ENCODE measurements at regions not wholly inside any gene's neighbourhood (a gene's known extent, or its start where the extent isn't known, plus 50 kb on each side); places are given as distances from the start of the nearest gene placed in this dataset.

DNA sequence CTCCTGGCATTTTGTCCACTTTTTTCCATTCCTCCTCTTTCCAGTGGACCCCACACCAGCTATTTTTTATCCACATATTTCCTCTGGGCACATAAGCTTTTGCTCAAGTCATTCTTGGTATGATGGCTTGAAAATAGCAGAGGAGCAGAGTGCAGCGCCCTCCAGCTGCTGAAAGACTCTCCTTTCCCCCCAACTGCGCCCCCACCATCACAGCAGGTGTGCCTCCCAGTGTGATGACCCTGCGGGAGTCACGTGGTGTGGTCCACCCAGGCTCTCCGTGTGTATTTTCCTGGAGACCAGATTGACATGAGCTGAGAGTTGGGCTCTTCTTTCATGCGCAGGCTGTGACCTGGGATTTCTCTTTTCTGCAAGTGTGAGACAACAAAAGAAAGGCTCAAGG is 1241.6 kb downstream of the TBC1D22A start:
- in situ Hi-C loops (cut with HindIII; ENCODE audit: low pct_unique_long_range_greater_than_20kb, low sequenced_read_pairs), result no loop called here
- DNase-seq (ENCODE audit: low read depth, low spot score), result no peak

DNA sequence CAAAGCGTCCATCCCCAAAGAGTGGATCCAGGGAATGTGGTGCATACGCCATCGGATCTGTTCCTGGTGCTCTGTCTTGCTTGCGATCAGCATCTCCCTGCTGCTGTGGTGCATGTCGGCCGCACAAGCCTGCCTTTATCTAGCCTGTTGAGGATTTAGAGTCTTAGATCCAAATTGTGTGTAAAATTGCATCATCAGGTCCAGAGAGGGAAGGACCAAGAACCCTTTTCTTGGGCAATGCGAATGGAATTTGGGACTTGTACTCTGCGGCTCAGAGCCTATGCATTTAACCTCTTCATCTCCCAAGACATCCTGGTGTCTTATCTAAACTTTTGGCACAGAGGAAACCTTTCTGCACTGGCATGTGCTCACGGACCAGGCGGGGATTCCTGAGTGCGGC is 1238.7 kb downstream of the TBC1D22A start:
- no peak for DNase-seq (ENCODE audit: low read depth, low spot score)
- in situ Hi-C loops (cut with HindIII; ENCODE audit: low pct_unique_long_range_greater_than_20kb, low sequenced_read_pairs), result no loop called here

DNA sequence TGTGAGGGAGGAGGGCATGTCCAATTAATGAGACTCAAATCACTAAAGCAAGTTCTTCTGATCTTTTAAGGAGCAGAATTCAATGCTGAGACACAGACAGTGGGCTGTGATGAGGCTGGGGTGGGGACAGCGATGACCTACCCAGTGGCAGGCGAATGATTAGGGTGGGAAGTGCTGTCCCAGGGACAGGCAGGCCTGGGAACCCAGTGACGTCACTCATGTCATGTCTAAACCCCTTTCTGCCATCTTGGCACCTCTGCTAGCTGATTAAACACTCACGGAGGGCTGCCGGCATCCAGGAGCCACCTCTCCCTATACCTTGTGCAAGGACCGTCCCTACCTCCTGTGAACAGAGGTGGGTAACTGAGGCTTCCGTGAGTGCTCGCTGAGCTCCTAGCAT is 1235.2 kb downstream of the TBC1D22A start:
- in situ Hi-C loops (cut with HindIII; ENCODE audit: low pct_unique_long_range_greater_than_20kb, low sequenced_read_pairs), result no loop called here
- DNase-seq (ENCODE audit: low read depth, low spot score), result no peak

DNA sequence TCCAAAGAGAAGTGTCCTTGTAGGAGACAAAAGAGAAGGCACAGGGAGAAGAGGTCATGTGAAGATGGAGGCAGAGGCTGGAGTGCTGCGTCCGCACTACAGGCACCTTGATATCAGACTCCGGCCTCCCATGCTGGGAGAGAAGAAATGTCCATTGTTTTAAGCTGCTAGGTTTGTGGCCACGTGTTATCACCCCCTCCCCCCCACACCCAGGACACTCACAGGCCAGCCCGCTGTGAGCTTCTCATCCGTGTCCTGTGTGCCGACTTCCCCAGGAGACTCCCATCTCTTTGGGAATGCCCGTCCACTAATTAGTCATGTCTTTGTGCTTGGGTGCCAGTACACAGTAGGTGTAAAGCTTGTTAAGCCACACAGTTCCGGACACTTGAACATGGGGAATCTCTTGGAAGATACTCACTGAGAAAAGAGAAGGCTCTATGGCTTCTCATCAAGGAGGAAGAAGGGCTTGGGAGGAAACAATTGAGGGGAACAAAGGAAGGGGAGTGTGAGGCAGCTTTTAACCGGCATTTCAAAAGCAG is 1234.7 kb downstream of the TBC1D22A start:
- in situ Hi-C loops (cut with HindIII; ENCODE audit: low pct_unique_long_range_greater_than_20kb, low sequenced_read_pairs), result no loop called here
- no peak for DNase-seq (ENCODE audit: low read depth, low spot score)

DNA sequence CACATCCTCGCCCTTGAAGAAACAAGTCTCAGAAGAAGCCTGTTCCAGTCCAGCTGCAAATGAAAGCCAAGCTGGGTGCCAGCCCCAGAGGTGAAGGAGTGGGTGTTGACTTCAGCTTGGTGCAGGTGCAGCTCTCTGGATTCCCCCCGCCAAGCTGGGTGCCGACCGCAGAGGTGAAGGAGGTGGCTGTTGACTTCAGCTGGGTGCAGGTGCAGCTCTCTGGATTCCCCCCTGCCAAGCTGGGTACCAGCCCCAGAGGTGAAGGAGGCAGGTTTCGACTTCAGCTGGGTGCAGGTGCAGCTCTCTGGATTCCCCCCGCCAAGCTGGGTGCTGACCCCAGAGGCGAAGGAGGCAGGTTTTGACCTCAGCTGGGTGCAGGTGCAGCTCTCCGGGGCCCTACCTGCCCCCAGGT is 1234.0 kb downstream of the TBC1D22A start:
- in situ Hi-C loops (cut with HindIII; ENCODE audit: low pct_unique_long_range_greater_than_20kb, low sequenced_read_pairs), result no loop called here
- no peak for DNase-seq (ENCODE audit: low read depth, low spot score)

DNA sequence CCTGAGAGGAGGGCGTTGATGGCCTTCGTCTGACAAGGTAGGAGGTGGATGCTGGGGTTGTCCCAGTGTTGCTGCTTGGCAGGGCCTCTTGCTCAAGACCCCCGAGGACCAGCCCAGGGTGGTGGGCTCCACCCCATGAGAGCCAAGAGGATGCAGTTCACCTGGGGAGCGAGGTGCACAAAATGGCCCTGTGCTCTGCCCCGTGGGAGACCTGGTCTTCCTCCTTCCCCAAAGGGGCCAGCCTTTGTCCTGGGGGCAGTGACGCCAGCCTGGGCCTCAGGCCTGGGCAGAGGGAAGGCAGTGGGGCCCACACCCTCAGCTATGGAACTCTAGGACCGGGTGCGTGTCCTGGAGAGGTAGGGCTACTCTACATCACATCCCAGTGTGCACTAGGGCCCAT is 1233.3 kb downstream of the TBC1D22A start:
- no peak for DNase-seq (ENCODE audit: low read depth, low spot score)
- in situ Hi-C loops (cut with HindIII; ENCODE audit: low pct_unique_long_range_greater_than_20kb, low sequenced_read_pairs), result no loop called here

DNA sequence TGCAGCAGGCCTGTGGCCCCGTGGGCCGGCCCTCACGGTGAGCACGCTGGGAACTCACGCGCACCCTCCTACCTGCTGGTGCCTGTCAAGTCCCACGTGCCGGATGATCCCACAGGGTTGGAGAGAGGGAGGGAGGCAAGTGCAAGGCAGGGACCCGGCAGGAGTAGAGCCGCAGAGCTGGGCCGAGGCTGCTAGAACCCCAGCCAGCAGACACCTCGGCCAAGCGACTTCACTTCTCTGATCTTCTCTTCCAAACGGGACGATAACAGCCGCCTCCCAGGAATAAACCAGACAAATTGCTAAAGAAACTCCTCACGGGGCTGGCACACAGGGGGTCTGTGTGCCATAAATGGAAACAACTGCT is 1232.8 kb downstream of the TBC1D22A start:
- in situ Hi-C loops (cut with HindIII; ENCODE audit: low pct_unique_long_range_greater_than_20kb, low sequenced_read_pairs), result no loop called here
- DNase-seq (ENCODE audit: low read depth, low spot score), result no peak

DNA sequence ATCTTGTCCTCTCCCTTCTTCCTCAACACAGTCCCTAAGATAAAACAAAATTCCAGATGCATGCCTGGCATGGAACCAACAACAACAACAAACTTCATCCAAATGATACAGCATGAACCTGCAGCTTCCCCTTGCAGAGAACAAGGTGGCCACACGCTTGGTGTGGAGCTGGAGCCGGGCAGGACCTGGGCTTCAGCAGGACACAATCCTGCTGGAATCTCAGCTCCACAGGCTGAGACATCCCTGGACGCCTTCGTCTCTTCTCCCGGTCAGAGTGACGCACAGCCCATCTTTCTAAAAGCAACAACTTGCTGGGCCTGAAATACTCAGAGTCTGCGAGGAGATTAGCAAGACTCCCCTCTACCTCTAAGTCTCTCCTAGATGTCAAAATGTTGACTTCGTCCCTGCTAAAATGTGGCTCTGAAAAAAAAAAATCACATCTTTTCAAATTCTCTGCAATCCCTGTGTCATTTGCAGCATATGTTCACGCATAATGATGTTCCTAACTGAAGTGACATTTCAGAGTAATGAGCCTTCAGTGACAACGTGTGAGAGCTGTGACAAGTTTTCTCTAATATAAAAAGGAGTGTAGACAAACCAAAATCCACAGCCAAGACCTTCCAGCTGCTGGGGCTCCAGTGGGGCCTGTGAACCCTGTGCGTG is 1232.3 kb downstream of the TBC1D22A start:
- no peak for DNase-seq (ENCODE audit: low read depth, low spot score)
- in situ Hi-C loops (cut with HindIII; ENCODE audit: low pct_unique_long_range_greater_than_20kb, low sequenced_read_pairs), result no loop called here

DNA sequence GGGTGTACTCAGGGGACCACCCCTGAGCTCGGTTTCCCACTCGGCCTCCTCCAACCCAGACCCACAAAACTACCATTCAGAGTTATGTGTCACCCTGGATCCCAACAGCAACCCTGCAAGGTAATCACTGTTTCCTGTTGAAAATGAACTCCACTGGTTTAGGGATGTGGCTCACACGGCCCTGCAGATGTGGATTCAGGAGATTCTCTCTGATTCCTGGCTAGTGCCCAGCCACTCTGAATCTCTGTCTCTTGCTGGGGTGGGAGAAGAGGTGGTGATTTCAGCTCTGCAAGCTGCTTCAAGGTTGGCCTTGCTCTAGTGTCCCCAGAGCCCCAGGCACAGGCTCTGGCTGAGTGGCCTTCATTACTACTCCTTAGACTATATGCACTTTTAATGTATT is 1231.6 kb downstream of the TBC1D22A start:
- in situ Hi-C loops (cut with HindIII; ENCODE audit: low pct_unique_long_range_greater_than_20kb, low sequenced_read_pairs), result no loop called here
- no peak for DNase-seq (ENCODE audit: low read depth, low spot score)

DNA sequence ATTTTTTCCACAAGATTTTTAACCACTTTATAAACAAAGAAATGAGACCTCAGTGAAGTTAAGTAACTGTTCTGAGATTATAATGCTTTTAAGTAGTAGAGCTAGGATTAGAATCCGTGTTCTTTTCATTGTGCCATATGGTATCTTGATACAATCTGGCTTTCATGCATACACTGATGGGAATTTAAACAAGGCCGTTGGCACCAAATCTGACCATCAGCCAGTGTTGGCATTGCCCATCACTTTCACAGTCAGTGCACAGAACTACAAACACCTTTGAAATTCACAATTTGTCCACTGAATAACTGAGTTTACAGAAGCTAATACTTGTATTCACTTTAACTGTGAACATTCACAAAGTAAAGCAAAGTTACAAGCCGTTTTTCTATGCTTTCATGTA is 1228.0 kb downstream of the TBC1D22A start:
- in situ Hi-C loops (cut with HindIII; ENCODE audit: low pct_unique_long_range_greater_than_20kb, low sequenced_read_pairs), result no loop called here
- DNase-seq (ENCODE audit: low read depth, low spot score), result no peak

DNA sequence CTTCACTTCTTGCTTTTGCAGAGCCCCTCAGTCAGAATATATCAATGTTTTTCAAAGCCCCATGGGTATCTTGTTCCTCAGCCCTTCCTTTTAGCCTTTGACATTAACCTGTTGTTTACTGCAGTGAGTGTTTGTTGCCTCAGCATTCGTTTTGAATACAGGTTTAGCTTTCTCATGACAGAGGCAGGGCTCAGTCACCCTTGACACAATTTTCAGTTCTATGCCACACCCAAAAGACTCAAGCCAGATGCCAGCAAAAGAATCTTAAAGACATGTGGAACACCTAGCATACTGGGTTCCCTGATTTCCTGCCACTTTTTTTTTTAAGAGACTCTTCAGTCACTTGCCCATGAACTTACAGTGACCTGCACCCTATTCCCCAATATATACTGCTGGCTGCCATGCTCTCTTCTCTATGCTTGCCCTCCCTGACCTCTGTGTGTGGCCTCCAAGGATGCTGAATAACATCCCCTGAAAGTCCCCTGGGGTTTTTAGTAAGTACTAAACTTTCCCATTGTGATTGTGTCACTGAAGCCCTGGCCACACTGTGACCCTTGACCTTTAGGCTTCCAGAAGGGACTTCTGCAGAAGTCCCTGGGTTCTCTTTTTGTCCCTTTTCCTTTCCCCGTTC is 1225.5 kb downstream of the TBC1D22A start:
- no peak for DNase-seq (ENCODE audit: low read depth, low spot score)
- in situ Hi-C loops (cut with HindIII; ENCODE audit: low pct_unique_long_range_greater_than_20kb, low sequenced_read_pairs), result no loop called here

DNA sequence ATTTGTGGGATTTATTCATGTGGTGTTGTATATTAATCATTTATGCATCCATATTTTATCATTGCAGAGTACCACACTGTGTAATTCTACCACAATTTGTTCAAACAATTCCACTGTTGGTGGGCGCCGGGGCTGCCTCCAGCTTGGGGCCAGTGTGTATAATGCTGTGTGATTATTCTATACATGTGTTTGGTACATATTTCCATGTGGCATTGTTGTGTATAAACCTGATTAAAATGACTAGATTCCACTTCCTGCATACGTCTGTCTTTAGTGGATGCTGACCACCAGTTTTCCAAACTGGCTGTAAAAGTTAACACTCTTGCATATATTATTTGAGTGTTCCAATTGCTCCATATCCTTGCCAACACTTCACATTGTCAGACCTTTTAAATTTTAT is 1213.8 kb downstream of the TBC1D22A start:
- no peak for DNase-seq (ENCODE audit: low read depth, low spot score)
- in situ Hi-C loops (cut with HindIII; ENCODE audit: low pct_unique_long_range_greater_than_20kb, low sequenced_read_pairs), result no loop called here

DNA sequence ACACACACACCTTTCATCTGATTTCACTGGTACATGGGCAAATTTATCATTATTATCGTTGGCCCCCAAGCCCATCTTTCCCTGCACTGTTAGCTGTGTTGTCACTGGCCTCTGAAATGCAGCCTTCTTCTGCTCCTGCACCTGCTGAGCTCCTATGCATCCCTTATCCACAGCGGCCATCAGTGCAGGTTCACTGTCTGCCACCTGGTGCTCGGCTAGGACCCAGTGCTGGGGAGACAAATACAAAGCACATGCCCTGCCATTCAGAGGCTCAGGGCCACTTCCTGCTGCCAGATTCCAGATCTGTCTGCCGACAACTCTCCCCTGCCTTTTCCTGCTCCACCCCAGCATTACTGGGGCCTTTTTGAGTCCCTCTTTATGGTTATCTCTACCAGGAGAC is 1205.4 kb downstream of the TBC1D22A start:
- in situ Hi-C loops (cut with HindIII; ENCODE audit: low pct_unique_long_range_greater_than_20kb, low sequenced_read_pairs), result no loop called here
- no peak for DNase-seq (ENCODE audit: low read depth, low spot score)

DNA sequence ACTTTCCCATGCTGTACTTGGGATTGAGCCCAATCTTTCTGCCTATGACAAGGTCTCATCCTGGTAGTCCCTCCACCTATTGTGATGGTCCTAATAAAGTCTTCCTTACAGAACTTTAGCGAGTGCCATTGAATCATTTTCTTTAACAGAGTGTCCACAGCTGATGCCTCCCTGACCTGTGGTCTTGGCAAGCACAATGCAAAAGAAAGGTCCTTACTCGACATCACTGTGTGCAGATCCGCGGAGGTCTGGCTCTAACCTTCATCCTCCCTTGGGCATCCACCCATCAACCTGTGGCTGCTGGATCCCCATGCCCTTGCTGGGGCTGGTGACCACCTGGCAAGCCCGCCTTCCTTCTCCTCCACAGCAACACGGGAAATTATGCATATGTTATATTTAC is 1203.9 kb downstream of the TBC1D22A start:
- in situ Hi-C loops (cut with HindIII; ENCODE audit: low pct_unique_long_range_greater_than_20kb, low sequenced_read_pairs), result no loop called here
- no peak for DNase-seq (ENCODE audit: low read depth, low spot score)

DNA sequence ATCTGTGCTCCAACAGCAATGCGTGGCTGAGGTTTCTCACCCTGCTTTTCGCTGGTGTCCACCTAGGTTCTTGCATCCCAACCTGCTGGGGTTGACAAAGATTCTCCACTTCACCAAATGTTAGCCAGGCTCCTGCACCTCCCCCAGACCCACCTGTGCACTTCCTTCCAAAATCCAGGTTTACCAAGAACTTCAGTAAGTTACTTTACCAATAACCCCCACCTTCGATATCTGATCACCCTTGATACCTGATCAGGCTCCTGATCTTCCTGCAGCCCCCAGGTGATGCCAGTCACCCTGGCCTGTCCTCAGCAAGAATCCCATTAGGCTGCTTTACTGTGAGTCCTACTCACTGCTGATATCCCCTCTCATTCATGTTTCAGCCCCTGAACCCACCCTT is 1203.4 kb downstream of the TBC1D22A start:
- no peak for DNase-seq (ENCODE audit: low read depth, low spot score)
- in situ Hi-C loops (cut with HindIII; ENCODE audit: low pct_unique_long_range_greater_than_20kb, low sequenced_read_pairs), result no loop called here

DNA sequence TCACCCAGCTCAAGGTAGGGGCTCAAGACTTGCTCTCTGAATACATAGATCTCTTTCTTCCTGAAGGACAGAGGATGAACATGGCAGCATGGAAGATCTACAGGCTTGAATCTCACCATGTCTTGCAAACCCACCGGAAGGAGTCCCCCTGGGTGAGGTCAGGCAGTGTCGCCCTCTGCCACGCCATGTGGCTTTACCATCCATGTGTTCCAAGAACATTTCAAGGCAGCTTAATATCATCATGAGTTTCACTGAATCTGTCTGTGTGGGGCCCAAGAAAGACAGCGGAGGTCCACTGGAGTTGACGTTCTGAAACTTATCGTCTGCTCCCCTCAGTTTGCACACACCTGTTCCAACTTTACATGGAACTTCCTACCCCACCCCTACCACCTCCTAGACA is 1202.6 kb downstream of the TBC1D22A start:
- in situ Hi-C loops (cut with HindIII; ENCODE audit: low pct_unique_long_range_greater_than_20kb, low sequenced_read_pairs), result no loop called here
- DNase-seq (ENCODE audit: low read depth, low spot score), result no peak

DNA sequence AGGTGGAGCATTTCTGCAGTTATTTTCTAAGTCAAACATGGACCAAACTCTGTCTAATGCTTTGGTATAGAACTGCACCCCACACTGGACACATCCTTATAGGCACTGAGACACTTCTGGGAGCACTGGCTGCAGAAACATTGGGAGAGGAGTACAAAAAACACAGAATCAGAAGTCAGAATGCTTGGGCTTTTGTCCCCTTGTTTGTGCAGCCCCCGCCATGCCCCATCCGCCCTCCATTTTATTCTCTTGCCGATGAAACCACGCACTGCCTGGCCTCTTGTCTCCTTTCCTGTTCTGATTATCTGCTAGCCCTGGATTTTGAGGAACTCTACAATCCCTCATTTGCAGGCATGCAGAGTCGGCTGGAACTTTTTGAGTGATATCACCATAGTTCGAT is 1201.2 kb downstream of the TBC1D22A start:
- in situ Hi-C loops (cut with HindIII; ENCODE audit: low pct_unique_long_range_greater_than_20kb, low sequenced_read_pairs), result no loop called here

DNA sequence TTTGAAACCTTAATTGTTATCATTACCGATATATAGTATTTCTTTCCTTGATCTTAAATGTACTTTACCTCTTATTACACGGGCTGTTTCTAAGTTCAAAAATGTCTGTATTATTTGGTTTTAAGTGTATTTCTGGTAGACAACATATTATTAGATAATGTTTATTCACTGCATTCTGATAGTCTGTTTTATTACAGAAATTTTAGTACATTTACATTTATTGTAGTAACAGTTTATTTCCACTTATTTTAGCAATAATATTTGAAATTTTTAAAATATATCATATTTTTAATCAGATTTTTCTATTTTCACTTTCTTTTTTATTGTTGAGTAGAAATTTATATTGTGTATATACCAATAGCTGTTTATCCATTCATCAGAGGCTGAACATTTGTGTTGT is 1195.2 kb downstream of the TBC1D22A start:
- in situ Hi-C loops (cut with HindIII; ENCODE audit: low pct_unique_long_range_greater_than_20kb, low sequenced_read_pairs), result no loop called here

More for the DNA sequence above, 1201.2 kb downstream of the TBC1D22A start:
- DNase-seq (ENCODE audit: low read depth, low spot score), result no peak

DNA sequence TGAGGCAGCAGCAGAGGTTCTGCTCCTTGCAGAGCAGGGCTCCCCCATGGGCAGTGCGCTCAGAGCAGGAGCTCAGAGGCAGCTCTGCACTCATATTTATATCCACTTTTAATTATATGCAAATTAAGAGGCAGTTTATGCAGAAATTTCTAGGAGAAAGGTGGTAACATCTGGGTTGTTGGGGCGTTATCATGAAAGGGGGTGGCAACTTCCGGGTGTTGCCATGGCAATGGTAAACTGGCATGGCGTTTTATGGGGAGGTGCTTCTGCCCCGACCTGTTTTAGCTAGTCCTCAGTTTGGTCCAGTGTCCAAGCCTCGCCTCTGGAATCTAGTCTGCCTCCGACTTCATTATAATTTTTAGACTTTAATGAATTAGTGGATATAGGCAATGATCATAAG is 1191.7 kb downstream of the TBC1D22A start:
- in situ Hi-C loops (cut with HindIII; ENCODE audit: low pct_unique_long_range_greater_than_20kb, low sequenced_read_pairs), result no loop called here
- no peak for DNase-seq (ENCODE audit: low read depth, low spot score)

More for the DNA sequence above, 1195.2 kb downstream of the TBC1D22A start:
- no peak for DNase-seq (ENCODE audit: low read depth, low spot score)

Measured in SK-MEL-5 (cell line).